ENCODE measurements at regions not wholly inside any gene's neighbourhood (a gene's known extent, or its start where the extent isn't known, plus 50 kb on each side); places are given as distances from the start of the nearest gene placed in this dataset.

DNA sequence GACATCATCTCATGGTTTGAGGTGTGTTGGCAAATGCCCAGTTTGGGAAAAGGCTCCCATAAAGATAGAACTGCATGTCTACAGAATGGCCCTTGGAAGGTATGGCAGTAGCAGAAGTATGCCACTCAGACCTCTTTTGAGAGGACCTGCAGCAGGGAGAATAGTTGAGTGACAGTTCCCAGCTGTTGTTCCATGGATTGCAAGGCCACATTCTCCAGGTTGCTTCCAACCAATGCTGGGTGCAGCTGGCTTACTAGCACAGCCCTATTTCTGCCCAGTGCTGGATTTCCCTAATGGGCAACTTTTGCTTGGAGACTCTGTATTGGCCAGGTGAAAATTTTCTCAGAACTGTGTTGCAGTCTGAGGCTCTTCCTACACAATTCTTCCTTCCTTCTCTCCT is 266.2 kb downstream of the UTP18 start:
- Histone ChIP-seq H3K36me3 (ENCODE audit: control insufficient read depth in 2 of 2, extremely low read depth in 1 of 2, insufficient read depth in 2 of 2, low read length in 2 of 2) (no peaks in the 10 kb centered on the region), H3K79me2 (ENCODE audit: control insufficient read depth, insufficient read depth, low read length) (no peaks in the 10 kb centered on the region), H3K4me3 (ENCODE audit: control insufficient read depth in 2 of 3, extremely low read depth in 1 of 3, insufficient read depth in 2 of 3, low read depth in 1 of 3, low read length in 3 of 3) (no peak overlapping the region), H3K9me3 (ENCODE audit: control insufficient read depth, low read depth, low read length) (no peaks in the 10 kb centered on the region), H3K4me2 (ENCODE audit: control insufficient read depth, extremely low read depth, insufficient read depth, low read depth, low read length) (no peak overlapping the region), H4K20me1 (ENCODE audit: control insufficient read depth, extremely low read depth, insufficient read depth, low read length) (no peaks in the 10 kb centered on the region), H3K9me1 (ENCODE audit: control insufficient read depth, extremely low read depth, insufficient read depth, low read length) (no peaks in the 10 kb centered on the region), H3K27me3 (ENCODE audit: control insufficient read depth, extremely low read depth, insufficient read depth, low read length) (no peaks in the 10 kb centered on the region), H3K27ac (ENCODE audit: control insufficient read depth, insufficient read depth, low read length) (no peak overlapping the region), H3K4me1 (ENCODE audit: control insufficient read depth, extremely low read depth, insufficient read depth, low read length) (no peaks in the 10 kb centered on the region), H3K9ac (ENCODE audit: control insufficient read depth, extremely low read depth, insufficient read depth, low read length) (no peak overlapping the region), H2AFZ (ENCODE audit: control insufficient read depth, low read length) (no peak overlapping the region)
- dilution Hi-C loops (cut with MboI; ENCODE audit: extremely low pct_ligation_motif_present, low sequenced_read_pairs): no loop called here
- FAIRE-seq: no peak
- TF ChIP-seq, protein P1, sequence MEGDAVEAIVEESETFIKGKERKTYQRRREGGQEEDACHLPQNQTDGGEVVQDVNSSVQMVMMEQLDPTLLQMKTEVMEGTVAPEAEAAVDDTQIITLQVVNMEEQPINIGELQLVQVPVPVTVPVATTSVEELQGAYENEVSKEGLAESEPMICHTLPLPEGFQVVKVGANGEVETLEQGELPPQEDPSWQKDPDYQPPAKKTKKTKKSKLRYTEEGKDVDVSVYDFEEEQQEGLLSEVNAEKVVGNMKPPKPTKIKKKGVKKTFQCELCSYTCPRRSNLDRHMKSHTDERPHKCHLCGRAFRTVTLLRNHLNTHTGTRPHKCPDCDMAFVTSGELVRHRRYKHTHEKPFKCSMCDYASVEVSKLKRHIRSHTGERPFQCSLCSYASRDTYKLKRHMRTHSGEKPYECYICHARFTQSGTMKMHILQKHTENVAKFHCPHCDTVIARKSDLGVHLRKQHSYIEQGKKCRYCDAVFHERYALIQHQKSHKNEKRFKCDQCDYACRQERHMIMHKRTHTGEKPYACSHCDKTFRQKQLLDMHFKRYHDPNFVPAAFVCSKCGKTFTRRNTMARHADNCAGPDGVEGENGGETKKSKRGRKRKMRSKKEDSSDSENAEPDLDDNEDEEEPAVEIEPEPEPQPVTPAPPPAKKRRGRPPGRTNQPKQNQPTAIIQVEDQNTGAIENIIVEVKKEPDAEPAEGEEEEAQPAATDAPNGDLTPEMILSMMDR (optimal IDR thresholded peaks at IDR 0.05 in 1 of 3, IDR thresholded peaks at IDR 0.05 in 1 of 3, conservative IDR thresholded peaks at IDR 0.05 in 1 of 3; ENCODE audit: extremely low read depth in 1 of 3, insufficient read depth in 2 of 3, low read length in 3 of 3): no peak
- no peak for TF ChIP-seq EZH2 (IDR thresholded peaks at IDR 0.05; ENCODE audit: low read length)
- no peak for DNase-seq (ENCODE audit: low read depth, low spot score)

GRCh38 chr17:51527225-51527982 is 267.1 kb downstream of the UTP18 start:
- Histone ChIP-seq H3K4me2 (ENCODE audit: control insufficient read depth, extremely low read depth, insufficient read depth, low read depth, low read length) (no peak overlapping the region), H3K9me3 (ENCODE audit: control insufficient read depth, low read depth, low read length) (no peaks in the 10 kb centered on the region), H2AFZ (ENCODE audit: control insufficient read depth, low read length) (no peak overlapping the region), H3K4me1 (ENCODE audit: control insufficient read depth, extremely low read depth, insufficient read depth, low read length) (no peaks in the 10 kb centered on the region), H3K4me3 (ENCODE audit: control insufficient read depth in 2 of 3, extremely low read depth in 1 of 3, insufficient read depth in 2 of 3, low read depth in 1 of 3, low read length in 3 of 3) (no peak overlapping the region), H3K9me1 (ENCODE audit: control insufficient read depth, extremely low read depth, insufficient read depth, low read length) (no peaks in the 10 kb centered on the region), H3K27me3 (ENCODE audit: control insufficient read depth, extremely low read depth, insufficient read depth, low read length) (no peaks in the 10 kb centered on the region), H4K20me1 (ENCODE audit: control insufficient read depth, extremely low read depth, insufficient read depth, low read length) (no peaks in the 10 kb centered on the region), H3K27ac (ENCODE audit: control insufficient read depth, insufficient read depth, low read length) (no peak overlapping the region), H3K79me2 (ENCODE audit: control insufficient read depth, insufficient read depth, low read length) (no peaks in the 10 kb centered on the region), H3K9ac (ENCODE audit: control insufficient read depth, extremely low read depth, insufficient read depth, low read length) (no peak overlapping the region), H3K36me3 (ENCODE audit: control insufficient read depth in 2 of 2, extremely low read depth in 1 of 2, insufficient read depth in 2 of 2, low read length in 2 of 2) (no peaks in the 10 kb centered on the region)
- dilution Hi-C loops (cut with MboI; ENCODE audit: extremely low pct_ligation_motif_present, low sequenced_read_pairs): no loop called here
- TF ChIP-seq EZH2 (IDR thresholded peaks at IDR 0.05; ENCODE audit: low read length): no peak
- TF ChIP-seq, protein P1 (optimal IDR thresholded peaks at IDR 0.05 in 1 of 3, IDR thresholded peaks at IDR 0.05 in 1 of 3, conservative IDR thresholded peaks at IDR 0.05 in 1 of 3; ENCODE audit: extremely low read depth in 1 of 3, insufficient read depth in 2 of 3, low read length in 3 of 3): no peak
- no peak for DNase-seq (ENCODE audit: low read depth, low spot score)
- no peak for FAIRE-seq
